NCI-H1436 treated with DMSO at 0.1 percent for 48 hours (cell line): ENCODE measurements at regions not wholly inside any gene's neighbourhood (a gene's known extent, or its start where the extent isn't known, plus 50 kb on each side); places are given as distances from the start of the nearest gene placed in this dataset.

Experiments
- DNase-seq: peaks from one replicate; lab custom pipeline; 2025; lab: John Stamatoyannopoulos, UW

- DNase-seq, result no peak
Measured at GRCh38 chr11:134800826-134801225, 388.8 kb upstream of the B3GAT1 start.

- DNase-seq, result no peak
Measured at GRCh38 chr11:134800130-134800529, 388.1 kb upstream of the B3GAT1 start.

GRCh38 chr11:134799386-134799785 lies 387.3 kb upstream of the B3GAT1 start:
- DNase-seq, result no peak

- DNase-seq, result no peak
Measured at GRCh38 chr11:134797411-134798089, 385.5 kb upstream of the B3GAT1 start.

- DNase-seq, result no peak
Measured at GRCh38 chr11:134795017-134795416, 383.0 kb upstream of the B3GAT1 start.

GRCh38 chr11:134794192-134794591 lies 382.1 kb upstream of the B3GAT1 start:
- no peak for DNase-seq

GRCh38 chr11:134792677-134793076 lies 380.6 kb upstream of the B3GAT1 start:
- DNase-seq, result no peak

GRCh38 chr11:134792044-134792443 lies 380.0 kb upstream of the B3GAT1 start:
- DNase-seq, result no peak

- DNase-seq, result no peak
Measured at GRCh38 chr11:134791102-134791501, 379.1 kb upstream of the B3GAT1 start.

GRCh38 chr11:134789104-134789503 lies 377.1 kb upstream of the B3GAT1 start:
- no peak for DNase-seq

GRCh38 chr11:134786636-134787035 lies 374.6 kb upstream of the B3GAT1 start:
- no peak for DNase-seq

GRCh38 chr11:134785660-134786284 lies 373.7 kb upstream of the B3GAT1 start:
- DNase-seq, result no peak

- no peak for DNase-seq
Measured at GRCh38 chr11:134785059-134785458, 373.0 kb upstream of the B3GAT1 start.

- no peak for DNase-seq
Measured at GRCh38 chr11:134784568-134784967, 372.5 kb upstream of the B3GAT1 start.

GRCh38 chr11:134784046-134784445 lies 372.0 kb upstream of the B3GAT1 start:
- DNase-seq, result no peak

- DNase-seq, result no peak
Measured at GRCh38 chr11:134783234-134783633, 371.2 kb upstream of the B3GAT1 start.

- no peak for DNase-seq
Measured at GRCh38 chr11:134781380-134781866, 369.4 kb upstream of the B3GAT1 start.

GRCh38 chr11:134780486-134781147 lies 368.6 kb upstream of the B3GAT1 start:
- no peak for DNase-seq

GRCh38 chr11:134779179-134779578 lies 367.1 kb upstream of the B3GAT1 start:
- DNase-seq, result no peak

- DNase-seq, result no peak
Measured at GRCh38 chr11:134768463-134768862, 356.4 kb upstream of the B3GAT1 start.

GRCh38 chr11:134765565-134765964 lies 353.5 kb upstream of the B3GAT1 start:
- DNase-seq, result no peak

GRCh38 chr11:134764966-134765365 lies 352.9 kb upstream of the B3GAT1 start:
- no peak for DNase-seq

GRCh38 chr11:134764367-134764766 lies 352.3 kb upstream of the B3GAT1 start:
- DNase-seq, result no peak
